GM19452 (cell line): ENCODE measurements at regions not wholly inside any gene's neighbourhood (a gene's known extent, or its start where the extent isn't known, plus 50 kb on each side); places are given as distances from the start of the nearest gene placed in this dataset.

ENCODE experiments used
- ATAC-seq: cut with Tn5 transposase; IDR thresholded peaks from one replicate; pipeline ENCODE4 v1.9.1; 2021; ENCODE audit not compliant: unreplicated experiment

DNA sequence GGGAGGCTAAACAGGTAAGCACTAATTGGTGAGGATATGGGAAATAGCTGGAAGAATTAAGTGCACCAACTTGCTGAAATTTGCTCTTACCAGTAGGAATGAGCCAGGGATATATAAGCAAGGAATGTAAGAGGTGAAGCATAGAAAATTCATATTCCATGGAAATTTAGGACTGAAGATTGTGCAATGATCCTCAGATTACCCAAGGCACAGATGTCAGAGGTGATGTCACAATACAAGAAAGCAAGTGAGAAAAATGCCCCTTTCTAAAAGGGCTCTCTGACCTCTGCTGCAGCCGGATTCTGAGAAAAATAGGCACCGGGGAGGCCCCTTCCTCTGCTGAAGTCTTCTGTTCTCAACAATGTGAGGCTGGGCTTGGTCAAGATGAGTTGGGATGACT is 112.3 kb upstream of the ZNF678 start:
- ATAC-seq, result no peak

DNA sequence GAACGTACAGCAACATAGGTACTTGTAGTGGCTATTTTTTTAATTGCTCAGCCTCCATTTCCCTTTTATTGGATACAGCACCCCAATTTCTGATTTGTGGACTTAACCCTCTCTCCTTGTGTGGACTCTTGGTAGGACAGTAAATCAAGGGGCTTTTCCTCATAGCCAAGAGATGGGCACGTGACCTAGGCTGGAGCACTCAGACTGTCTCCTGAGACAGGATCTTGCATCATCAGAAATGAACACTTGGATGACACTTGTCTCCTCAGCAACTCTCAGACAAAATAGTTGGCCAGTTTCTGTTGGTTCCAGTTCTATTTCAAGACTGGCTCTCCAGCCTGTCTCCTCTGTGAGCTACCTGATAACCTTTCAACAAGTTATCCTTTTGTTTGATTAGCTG is 112.9 kb upstream of the ZNF678 start:
- no peak for ATAC-seq

DNA sequence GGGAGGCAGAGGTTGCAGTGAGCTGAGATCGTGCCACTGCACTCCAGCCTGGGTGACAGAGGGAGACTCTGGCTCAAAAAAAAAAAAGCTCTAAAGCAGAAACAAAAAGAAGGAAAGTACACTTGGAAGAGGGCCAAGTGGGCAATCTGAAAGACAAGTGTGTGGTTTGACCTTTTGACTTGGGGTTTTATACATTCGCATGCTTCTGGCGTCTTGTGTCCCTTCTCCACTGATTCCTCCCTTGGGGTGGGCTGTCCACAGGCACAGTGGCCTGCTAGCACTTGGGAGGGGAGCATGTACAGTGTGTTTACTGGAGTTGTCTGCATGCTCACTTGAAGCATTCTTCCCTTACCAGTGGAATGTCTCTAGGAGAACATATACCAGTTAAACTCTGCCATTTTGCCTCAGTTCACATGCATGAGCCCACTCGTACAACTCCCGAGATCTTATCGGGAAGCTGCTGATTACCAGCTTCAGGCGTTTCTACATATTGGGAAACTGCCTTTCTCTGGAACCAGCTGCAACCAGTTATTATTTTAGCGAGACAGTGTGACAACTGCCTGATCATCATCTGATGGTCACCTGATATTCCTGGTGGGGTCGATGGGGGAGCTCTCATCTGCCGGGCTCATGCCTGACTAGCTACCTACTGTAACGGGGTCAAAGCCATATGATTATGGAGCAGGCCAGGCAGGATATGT is 113.5 kb upstream of the ZNF678 start:
- no peak for ATAC-seq

DNA sequence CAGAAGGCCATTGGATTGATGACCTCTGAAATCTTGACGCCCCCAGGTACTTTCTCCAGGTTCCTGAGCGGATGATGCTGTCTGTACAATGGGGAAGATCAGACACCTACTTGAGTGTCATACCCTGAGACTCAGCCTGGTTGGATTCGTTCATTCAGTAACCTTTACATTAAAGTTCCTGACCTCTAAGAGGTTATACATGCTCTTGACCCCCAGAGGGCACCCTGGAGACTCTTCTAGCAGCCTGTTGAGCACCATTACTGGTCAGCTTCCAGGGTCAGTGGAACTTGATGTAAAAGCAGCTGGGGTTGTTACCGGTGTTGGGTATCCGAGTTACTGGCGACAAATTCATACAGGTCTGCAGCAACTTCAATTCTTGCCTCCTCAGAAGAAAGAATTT is 114.3 kb upstream of the ZNF678 start:
- ATAC-seq, result peak; percentile 63

DNA sequence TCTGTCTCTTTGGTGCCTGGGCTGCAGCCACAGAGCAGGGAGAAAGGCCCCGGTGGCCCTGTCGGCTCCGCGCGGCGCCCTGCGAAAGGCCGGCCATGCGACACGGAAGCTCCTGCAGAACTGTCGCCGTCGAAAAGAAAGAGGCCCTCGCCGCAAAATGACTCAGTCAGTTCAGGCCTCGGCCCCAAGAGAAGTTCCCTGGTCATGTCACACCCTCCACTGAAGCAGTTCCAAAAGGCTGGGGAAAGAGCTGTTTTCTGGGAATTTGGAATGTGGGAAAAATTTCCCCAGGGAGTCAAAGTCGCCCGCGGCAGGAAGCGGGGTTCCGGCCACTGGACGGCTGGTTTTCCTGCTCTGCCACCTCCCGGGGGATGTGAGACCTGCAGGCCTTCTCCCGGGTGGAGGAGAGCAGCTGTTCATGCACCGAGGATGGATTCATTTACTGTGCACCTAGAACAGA is 115.8 kb upstream of the ZNF678 start:
- no peak for ATAC-seq

DNA sequence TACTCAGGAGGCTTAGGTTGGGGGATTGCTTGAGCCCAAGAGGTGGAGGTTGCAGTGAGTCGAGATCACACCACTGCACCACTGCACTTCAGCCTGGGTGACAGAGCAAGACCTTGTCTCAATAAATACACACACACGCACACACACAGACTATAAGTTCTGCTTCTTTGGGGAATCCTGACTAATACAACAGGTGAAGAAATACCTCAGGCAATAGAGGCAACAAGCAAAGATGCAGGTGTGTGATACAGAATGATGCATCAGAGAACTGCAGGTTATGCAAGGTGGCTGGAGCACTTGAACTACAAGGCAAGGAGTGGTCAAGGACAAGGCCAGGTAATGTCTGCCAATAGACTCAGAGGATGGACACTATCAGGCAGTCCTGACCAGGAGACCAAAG is 117.6 kb upstream of the ZNF678 start:
- ATAC-seq, result no peak

DNA sequence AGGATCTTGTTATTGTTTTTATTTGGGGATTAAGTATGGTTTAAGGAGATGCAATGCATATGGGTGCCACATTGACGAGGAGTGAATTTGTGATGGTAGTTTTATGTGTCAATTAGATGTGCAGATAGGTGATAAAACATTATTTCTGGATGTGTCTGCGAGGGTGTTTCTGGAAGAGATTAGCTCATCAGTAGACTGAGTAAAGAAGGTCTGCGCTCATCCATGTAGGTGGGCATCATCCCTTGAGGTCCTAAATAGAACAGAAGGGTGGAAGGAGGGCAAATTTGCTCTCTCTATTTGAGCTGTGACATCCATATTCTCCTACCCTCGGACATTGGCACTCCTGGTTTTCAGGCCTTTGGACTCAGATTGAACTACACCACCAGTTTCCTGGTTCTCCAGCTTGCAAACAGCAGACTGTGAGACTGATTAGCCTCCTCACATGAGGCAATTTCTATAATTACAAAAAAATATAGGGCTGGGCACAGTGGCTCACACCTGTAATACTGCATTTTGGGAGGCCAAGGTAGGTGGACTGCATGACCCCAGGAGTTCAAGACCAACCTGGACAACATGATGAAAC is 118.2 kb upstream of the ZNF678 start:
- no peak for ATAC-seq

DNA sequence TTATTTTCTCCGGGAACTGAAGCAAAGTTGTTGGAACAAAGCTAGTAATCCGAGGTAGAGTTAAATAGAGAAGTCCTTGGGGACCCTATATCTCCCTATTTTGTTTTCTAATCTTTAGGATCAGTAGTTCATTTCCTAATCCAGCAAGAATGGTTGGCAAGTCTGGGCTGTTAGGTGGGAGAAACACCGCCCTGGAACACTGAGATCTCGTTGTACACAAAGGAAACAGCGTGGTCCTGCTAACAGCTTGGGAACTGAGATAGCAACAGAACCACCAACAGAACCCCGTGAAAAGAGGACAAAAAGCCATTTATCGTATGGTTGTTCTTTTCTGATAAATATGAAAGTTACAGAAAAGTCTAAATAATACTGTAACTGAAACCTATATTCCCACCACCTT is 121.9 kb upstream of the CDC42BPA start:
- ATAC-seq, result no peak

DNA sequence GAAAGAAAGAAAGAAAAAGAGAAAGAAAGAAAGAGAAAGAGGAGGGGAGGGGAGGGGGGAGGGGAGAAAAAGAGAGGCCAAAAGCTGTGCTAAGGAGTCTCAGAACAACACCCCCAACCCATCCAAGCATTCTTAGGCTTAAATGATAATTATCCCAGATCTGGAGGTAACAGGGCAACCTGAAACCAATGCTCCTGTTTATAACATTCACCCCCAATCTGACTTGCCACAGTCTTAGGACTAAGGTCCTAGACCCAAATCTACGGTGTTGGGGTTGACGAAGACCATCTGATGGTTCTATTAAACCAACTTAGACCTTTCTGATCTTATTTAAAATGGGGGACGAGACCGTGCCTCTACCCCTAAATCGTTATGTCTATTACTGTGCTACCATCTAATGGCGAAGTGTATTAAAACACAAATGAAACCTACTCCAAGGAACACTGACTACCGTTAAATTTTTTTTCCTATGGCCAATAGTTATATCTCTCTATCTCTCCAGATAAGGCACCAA is 119.3 kb upstream of the CDC42BPA start:
- peak; percentile 73 for ATAC-seq

DNA sequence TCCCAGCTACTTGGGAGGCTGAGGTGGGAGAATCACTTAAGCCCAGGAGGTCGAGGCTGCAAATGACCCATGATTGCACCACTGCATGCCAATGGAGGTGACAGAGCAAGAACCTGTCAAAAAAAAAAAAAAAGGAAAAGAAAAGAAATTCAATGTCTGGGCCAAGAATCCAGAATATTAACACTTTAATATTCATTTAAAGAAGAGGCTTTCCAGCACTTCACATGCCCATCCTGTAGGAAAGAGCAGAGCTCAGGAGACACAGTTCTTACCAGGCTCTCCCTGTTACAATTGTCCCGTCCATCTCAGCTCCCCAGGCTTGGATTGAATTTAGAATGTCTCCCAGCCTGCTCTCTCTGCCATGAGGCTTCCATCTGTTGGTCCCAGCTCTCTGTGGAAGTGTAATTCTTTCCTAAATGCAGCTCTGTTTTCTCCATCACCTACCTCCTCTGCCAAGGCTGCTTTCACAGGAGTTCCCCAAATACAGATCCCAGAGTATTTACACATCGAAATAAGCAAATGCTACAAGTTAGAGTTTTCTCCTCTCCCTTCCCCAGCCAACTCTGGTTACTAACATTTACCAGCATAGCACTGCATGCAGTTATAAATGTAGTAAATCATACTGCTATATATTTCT is 116.6 kb upstream of the CDC42BPA start:
- no peak for ATAC-seq

DNA sequence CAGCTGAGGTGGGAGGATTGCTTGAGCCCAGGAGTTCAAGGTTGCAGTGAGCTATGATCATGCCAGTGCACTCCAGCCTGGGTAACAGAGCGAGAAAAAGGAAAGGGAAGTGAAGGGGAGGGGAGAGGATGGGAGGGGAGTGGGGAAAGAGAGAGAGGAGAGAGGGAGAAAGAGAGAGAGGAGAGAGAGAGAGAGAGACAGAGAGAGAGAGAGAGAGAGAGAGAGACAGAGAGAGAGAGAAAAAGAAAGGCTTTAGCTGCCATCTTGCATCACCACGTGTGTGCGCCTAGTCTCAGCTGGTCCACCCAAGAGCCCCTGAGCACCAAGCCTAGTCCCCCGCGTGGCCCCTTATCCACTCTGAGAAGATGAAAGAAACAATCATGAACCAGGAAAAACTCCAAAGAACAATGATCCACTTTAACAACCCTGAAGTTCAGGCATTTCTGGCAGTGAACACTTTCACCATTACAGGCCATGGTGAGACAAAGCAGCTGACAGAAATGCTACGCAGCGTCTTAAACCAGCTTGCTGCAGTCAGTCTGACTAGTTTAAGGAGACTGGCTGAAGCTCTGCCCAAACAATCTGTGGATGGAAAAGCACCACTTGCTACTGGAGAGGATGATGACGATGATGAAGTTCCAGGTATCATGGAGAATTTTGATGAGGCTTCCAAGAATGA is 115.5 kb upstream of the CDC42BPA start:
- ATAC-seq, result no peak

DNA sequence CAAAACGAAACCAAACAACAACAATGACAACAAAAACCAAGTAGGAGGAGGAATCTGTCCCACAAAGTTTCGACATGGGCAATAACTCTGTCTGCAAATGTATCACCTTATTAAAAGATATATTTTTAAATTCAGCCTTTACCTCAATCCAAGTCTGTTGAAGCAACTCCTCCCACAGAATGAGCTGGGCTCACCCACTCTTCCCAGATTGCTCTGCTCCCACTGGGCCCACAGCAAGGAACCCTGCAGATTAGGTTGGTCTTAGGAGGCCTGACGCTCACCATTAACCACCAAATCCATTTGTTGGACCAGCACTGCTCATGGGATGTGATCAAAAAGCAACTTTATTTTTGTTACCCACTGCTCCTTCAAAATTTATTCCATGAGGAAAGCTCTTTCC is 114.7 kb upstream of the CDC42BPA start:
- no peak for ATAC-seq

DNA sequence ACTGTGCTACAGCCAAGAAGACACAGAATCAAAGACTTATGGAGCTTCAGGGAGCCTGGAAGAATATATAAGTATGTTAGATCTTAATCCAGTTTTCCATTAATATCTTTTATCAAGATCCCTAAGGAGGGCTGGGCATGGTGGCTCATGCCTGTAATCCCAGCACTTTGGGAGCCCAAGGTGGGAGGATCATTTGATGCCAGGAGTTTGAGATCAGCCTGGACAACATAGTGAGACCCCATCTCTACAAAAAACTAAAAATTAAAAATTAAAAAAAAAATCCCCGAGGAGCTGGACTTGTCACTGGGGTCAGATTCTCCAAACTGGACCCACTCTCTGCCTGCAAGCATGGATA is 113.9 kb upstream of the CDC42BPA start:
- no peak for ATAC-seq

DNA sequence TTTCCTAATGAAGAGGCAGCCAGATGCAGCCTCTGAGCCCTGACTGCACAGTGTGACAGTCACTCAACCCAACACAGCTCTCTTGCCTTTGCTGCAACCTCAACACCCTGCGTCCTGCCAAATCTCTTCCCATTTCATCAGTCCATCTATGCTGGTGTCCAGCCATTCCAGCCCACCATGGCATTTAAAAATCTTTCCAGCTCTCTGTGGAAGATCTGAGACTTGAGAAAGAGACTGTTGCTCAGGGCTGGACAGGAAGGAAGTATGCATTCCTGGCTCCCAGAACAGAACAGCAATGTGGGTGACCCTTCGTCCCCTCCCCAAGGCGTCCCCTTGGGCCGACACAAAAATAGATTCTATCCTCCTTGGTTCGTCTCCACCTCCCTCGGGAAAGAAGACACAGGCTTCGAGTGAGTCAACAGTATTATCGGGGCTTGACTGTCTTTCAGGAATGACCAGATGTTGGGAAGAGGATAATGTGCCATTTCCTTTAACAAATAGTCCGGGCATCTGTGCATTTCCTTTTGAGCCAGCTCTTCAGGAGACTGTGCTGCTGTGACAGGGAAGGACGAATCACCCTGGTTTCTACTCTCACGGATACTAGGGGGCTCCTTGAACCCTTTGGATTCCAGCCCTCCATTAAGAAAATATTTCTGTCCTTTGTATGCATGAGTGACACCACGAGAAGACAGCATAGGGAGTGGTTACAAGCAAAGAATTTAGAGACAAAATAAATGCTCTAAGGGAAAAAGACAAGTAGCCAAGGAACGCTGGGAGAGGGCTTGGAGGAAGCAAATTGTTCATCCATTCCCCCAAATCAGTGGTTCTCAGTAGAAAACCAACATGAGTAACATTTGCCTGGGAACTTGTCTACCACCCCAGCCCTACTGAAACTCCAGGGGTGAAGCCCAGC is 111.4 kb upstream of the CDC42BPA start:
- no peak for ATAC-seq

DNA sequence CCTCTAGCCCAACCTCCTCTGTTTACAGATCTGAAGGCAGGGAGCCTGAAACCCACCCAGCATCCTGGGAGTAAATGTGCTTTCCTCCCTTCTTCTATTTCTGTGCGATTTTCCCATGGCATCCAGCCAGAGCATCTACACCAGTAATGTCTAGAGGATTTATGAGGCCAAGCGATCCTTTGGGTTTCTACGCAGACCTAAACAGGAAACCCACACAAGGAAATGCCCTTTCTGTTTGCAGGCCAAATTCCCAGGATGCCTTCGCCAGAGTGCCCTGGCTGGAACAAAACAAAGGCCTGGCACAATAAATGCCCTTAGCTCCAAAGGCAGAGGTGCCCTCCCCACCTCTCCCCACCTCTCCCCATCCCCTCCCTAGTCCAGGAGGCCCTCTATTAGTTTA is 110.5 kb upstream of the CDC42BPA start:
- no peak for ATAC-seq

DNA sequence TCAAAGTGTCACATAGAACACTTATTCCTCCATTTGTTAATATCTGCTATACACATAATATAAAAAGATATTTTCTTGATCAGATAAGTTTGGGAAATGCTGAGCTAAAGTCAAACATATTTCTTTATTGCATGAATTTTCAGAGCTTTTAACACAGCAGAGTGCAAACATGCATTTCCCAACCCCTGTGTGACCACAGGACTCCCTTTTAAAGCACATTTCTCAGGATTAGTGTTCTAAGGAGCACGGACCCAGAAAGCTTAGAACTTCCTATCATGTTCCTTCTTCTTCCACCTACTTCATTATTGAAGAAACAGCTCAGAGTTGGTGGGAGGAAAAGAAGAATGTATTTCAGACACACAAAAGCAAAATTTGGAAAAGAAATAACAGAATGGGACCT is 109.1 kb upstream of the CDC42BPA start:
- ATAC-seq, result no peak

DNA sequence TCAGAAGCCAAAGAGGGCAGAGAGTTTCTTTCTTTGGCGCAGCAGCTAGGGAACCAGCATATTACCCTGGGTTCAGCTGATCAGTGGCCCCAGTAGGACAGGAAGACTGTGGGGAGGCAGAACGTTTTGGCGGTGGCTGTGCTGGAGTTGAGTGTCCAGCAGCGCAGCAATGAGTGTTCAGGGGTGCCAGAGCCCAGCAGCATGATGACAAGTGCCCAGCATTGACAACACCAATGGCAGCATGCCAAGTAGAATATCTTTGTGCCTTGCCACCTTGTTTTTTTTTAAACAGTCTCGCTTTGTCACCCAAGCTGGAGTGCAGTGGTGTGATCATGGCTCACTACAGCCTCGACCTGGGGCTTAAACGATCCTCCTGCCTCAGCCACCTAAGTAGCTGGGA is 106.7 kb upstream of the CDC42BPA start:
- ATAC-seq, result no peak

DNA sequence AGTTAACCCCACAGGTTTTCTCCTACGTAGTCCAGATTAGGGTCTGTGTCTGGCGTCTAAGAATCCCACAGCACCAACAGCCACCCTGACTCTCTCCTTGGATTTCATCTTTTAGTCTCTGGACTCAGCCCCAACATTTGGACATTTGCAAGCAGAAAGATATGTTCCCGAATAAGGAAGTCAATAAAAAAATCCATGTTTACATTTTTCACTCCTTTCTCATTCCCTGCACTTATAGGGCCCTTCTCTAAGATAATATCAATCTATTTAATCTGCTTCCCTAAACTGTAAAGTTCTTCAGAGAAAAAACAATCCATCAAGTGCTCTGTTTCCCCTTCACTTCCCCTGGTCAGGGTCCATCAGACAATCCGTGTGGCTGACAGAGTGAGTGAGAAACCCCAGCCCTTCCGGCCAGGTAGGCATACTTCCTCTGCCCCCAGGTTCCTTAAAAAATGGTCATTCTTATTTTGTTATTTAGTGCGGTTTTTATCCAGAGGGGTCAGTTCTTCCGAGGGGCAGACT is 105.9 kb upstream of the CDC42BPA start:
- no peak for ATAC-seq

DNA sequence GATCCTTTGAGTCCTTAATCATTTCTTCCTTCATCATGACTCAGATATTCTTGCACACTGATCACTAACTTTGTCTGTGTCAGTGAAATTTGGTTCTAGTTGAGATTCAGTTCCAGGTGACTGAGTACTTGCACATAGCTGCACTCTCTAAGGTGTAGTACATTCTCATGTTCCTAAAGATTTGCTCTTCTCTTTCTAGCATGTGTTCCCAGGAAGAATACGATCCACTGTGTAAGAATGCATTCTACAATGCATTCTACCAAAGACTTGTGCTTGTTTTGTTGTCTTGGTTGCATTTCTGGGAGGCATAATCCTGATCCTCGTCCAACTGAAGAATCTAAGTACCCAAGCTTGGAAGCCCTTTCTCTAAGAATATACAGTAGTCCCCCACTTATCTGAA is 104.3 kb upstream of the CDC42BPA start:
- no peak for ATAC-seq

DNA sequence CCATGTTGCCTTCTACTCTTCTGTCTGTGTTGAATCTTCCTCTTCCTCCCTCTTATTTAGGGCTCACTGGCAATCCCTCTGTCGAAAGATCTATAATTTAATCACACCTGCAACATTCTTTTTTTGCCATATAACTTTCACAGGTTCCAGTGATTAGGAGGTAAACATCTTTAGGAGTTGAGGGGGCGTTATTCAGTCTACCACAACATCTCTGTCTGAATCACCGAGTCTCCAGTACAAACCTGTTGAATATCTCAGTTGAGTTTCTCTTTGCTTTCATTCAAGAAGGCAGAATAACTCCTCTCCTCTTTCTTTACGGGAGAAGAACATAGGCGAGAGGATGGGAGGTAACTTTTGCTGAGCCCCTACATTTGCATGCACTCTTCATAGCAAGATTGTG is 101.9 kb upstream of the CDC42BPA start:
- no peak for ATAC-seq
